ENCODE measurements at regions not wholly inside any gene's neighbourhood (a gene's known extent, or its start where the extent isn't known, plus 50 kb on each side); places are given as distances from the start of the nearest gene placed in this dataset.

- H3K9me2 ChIP-seq (ENCODE audit: insufficient read depth): no peaks in the 10 kb centered on the region
- H3K9ac ChIP-seq (ENCODE audit: low read length): no peak overlapping the region
- H3K4me3 ChIP-seq (replicated peaks in 1 of 2; ENCODE audit: low read depth in 1 of 2, low read length in 2 of 2): no peak overlapping the region
- no peak overlapping the region for H3K27ac ChIP-seq (ENCODE audit: low read depth, low read length)
- BruUV-seq (replicated peaks): no TSS peak
- H4K20me1 ChIP-seq (ENCODE audit: insufficient read depth): no peaks in the 10 kb centered on the region
- CTCF ChIA-PET: no interaction called here
- peaks cover 5 to 10% of the 10 kb centered on the region in 2 experiments; a peak in 2 of 4 replicates for H3K9me3 ChIP-seq (ENCODE audit: control insufficient read depth in 1 of 2, insufficient read depth in 1 of 2, low read depth in 1 of 2, low read length in 2 of 2)
- DNase-seq (ENCODE audit: low read depth, low spot score) (no peak), ATAC-seq (no peak)
- H3K4me1 ChIP-seq (ENCODE audit: control insufficient read depth in 1 of 2, insufficient read depth in 2 of 2, low read length in 2 of 2): no peaks in the 10 kb centered on the region
- TF ChIP-seq SIN3A (IDR thresholded peaks at IDR 0.05; ENCODE audit: low read depth) (no peak), TCF7L2 (IDR thresholded peaks at IDR 0.05; ENCODE audit: borderline replicate concordance, extremely low read depth, insufficient read depth, insufficient read length) (no peak), REST (IDR thresholded peaks at IDR 0.05; ENCODE audit: low read depth) (no peak), MAX (IDR thresholded peaks at IDR 0.05) (no peak), EZH2phosphoT487 (IDR thresholded peaks at IDR 0.05; ENCODE audit: borderline replicate concordance) (no peak), SRF (IDR thresholded peaks at IDR 0.05; ENCODE audit: low read depth) (no peak), ZBTB33 (IDR thresholded peaks at IDR 0.05; ENCODE audit: extremely low read depth, insufficient replicate concordance, low read length) (no peak), RAD21 (IDR thresholded peaks at IDR 0.05; ENCODE audit: low read depth) (no peak), CBX3 (IDR thresholded peaks at IDR 0.05; ENCODE audit: low read depth) (no peak), ATF3 (IDR thresholded peaks at IDR 0.05) (no peak), EZH2 (IDR thresholded peaks at IDR 0.05) (no peak), EGR1 (IDR thresholded peaks at IDR 0.05; ENCODE audit: low read depth) (no peak), JUND (IDR thresholded peaks at IDR 0.05) (no peak), ELF1 (IDR thresholded peaks at IDR 0.05; ENCODE audit: borderline replicate concordance, low read depth) (no peak), CEBPB (IDR thresholded peaks at IDR 0.05; ENCODE audit: low read depth) (no peak), POLR2A (IDR thresholded peaks at IDR 0.05; ENCODE audit: borderline replicate concordance, extremely low read depth, insufficient read depth, insufficient read length) (no peak)
- H3K36me3 ChIP-seq (ENCODE audit: control insufficient read depth in 1 of 2, insufficient read depth in 2 of 2, low read length in 2 of 2): no peaks in the 10 kb centered on the region
- intact Hi-C loops (cut with micrococcal nuclease): no loop called here
- RAD21 ChIA-PET (ENCODE audit: low non-redundant PET in 1 of 2, low total read pairs in 2 of 2, uncharacterized antibody in 2 of 2, unreplicated experiment in 2 of 2): no interaction called here
- H3K27me3 ChIP-seq (ENCODE audit: insufficient read depth, low read length): no peaks in the 10 kb centered on the region
- POLR2A ChIA-PET: no interaction called here
- no peaks in the 10 kb centered on the region for H3K79me2 ChIP-seq (ENCODE audit: insufficient read depth, low read length)
- H2AFZ ChIP-seq (ENCODE audit: low read depth, low read length, poor library complexity, severe bottlenecking): no peak overlapping the region
- H3K4me2 ChIP-seq (ENCODE audit: low read length): no peak overlapping the region
These were observed 261.4 kb downstream of the DIO2 start for GRCh38 chr14:79949906-79950305.

Data from HCT116 (cell line).